Activated T-cell treated with anti-CD3 and anti-CD28 coated beads for 24 hours (primary cell): ENCODE measurements at regions not wholly inside any gene's neighbourhood (a gene's known extent, or its start where the extent isn't known, plus 50 kb on each side); places are given as distances from the start of the nearest gene placed in this dataset.

Experiments
- DNase-seq: peaks from one replicate; pipeline ENCODE4 v3.0.0-alpha.2; 2020; ENCODE audit warnings: low read depth

GRCh38 chr4:18388039-18388438 is 366.5 kb upstream of the LCORL start:
- DNase-seq = no peak

- DNase-seq = no peak
Measured at GRCh38 chr4:18381186-18381585, 359.6 kb upstream of the LCORL start.

DNA sequence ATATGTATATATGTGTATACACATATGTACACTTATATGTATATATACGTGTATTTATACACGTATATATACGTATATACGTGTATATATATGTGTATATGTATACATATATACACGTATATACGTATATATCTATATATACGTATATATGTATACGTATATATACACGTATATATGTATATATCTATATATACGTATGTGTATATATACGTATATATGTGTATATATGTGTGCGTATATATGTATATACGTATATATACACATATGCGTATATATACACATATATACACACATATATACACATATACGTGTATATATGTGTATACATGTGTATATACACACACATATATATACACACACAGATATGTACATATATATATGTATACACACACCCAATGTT is 348.0 kb upstream of the LCORL start:
- DNase-seq = no peak

DNA sequence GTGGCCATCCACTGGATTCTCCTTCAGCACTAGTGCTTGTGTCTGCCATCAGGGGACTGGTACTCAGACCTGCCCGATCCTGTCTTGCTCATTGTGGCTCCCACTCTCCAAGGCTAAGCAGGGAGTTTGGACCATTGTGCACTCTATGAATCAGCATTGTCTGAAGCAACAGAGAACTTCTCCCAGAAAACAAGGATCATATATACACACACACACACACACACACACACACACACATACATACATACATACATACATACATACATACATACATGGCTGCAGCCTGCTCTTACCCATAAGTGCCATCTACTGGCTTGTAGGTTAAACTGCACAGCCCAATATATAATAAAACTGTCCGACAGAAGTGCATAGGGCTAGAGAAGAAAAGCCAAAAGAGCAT is 345.3 kb upstream of the LCORL start:
- DNase-seq = no peak

DNA sequence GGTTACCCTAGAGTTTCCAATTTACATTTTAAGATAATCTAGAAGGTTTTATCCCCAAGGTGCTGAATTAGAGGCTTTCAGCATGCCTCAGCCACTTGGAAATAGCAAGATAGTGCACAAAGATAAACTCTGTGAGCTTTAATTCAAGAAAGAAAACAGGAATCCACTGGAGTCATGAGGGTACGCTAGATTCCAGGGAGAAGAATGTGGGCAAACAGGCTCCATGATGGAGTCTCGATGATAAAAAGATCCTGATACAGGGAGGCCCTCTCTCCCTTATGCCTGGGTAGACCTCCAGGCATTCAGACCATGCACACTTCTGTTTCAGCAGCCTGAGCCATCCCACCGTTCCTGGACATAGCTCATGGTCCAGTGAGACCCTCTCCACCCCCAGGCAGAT is 344.6 kb upstream of the LCORL start:
- DNase-seq = no peak

- no peak for DNase-seq
Measured at GRCh38 chr4:18343581-18343980, 322.0 kb upstream of the LCORL start.

DNA sequence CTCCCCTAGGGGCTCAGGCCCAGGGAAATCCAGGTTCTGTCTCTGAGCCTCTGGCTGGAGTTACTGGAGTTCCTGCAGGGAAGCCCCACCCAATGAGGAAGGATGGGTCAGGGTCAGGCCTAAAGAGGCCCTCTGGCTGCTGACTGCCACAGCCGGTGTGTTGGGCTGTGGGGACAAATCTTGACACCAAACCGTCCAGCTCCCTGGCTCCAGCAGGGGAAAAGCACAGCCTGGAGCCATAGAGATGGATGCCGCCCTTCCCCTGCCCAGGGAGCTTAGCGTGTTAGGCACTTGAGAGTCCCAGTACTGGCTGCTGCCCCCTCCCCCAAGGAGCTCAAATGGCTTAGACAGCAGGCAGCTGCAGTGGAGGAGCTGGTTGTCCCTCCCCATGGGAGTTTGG is 321.3 kb upstream of the LCORL start:
- no peak for DNase-seq

GRCh38 chr4:18321956-18322530 is 300.5 kb upstream of the LCORL start:
- no peak for DNase-seq

DNA sequence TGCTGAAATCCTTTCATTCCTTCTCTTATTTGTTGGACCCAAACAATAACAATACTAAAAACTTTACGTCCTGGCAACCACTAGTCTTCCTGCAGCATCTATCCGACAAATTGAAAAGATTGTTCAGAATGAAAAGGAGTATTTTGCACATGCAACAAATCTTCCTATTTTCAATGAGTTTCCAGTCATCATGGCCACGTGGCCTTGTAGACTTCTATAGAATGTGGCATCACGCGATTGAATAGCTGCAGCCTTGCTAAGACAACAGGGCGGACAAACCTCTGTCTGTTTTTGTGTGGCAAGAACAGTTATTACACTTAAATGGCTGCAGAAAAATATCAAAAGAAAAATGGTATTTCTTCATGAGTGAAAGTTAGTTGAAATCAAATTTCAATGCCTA is 297.9 kb upstream of the LCORL start:
- no peak for DNase-seq

- no peak for DNase-seq
Measured at GRCh38 chr4:18318682-18319388, 297.3 kb upstream of the LCORL start.

GRCh38 chr4:18314731-18315130 is 293.2 kb upstream of the LCORL start:
- no peak for DNase-seq

DNA sequence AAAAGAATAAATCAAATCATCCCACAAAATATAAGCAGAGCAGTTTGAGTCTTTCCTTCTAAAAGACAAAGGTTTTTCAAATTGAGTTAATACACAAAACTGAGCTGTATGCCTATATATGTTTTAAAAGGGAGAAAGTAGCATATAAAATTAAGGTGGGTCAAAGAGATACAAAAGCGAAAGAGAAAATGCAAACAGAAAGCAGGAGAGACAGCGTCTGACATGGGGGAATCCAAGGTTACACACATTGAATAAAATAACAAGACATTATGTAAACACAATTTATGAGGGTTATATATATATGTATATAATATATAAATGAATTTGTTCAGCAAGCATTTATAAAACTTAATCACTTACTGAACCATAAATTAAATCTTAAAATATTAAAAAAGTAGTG is 276.1 kb upstream of the LCORL start:
- no peak for DNase-seq

DNA sequence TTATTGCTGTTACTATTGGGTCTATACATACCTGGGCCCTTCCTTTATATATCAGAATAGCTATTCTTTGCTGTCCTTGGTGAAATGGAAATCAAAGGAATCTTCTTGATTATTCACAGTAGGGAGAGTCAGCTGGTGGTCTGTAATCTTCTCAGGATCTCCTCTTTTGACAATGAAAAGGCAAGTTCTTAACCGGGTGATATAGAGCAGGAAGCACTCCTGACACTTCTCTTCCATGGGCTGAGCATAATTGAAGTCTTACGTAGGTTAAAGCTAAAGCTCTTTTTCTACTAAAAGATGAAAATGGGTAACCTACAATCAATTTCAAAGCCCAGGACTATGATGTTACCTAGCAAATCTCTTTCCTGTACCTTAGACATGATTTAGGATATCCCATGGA is 274.9 kb upstream of the LCORL start:
- no peak for DNase-seq

- DNase-seq = no peak
Measured at GRCh38 chr4:18294846-18295245, 273.3 kb upstream of the LCORL start.

DNA sequence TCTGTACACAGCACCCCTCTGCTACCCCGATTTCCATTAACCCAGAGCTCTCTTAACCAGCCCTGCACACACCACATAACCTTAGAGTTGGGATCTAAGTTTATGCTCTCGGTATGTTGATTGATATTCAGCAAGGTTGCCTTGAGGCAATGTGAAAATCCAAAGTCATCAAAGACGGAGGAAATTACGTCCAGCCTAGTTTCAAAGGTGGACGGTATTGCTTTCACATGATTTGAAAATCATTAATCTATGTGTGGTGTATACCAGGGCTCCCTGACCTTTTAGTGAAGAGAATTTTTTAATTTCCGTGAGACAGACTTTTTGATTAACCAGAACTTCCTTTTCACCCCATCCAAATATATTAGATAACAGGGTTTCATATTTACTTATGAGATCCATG is 272.5 kb upstream of the LCORL start:
- no peak for DNase-seq

- DNase-seq = no peak
Measured at GRCh38 chr4:18292411-18292810, 270.9 kb upstream of the LCORL start.

GRCh38 chr4:18291981-18292380 is 270.4 kb upstream of the LCORL start:
- DNase-seq = no peak

- DNase-seq = no peak
Measured at GRCh38 chr4:18291256-18291655, 269.7 kb upstream of the LCORL start.

- no peak for DNase-seq
Measured at GRCh38 chr4:18285357-18285756, 263.8 kb upstream of the LCORL start.

DNA sequence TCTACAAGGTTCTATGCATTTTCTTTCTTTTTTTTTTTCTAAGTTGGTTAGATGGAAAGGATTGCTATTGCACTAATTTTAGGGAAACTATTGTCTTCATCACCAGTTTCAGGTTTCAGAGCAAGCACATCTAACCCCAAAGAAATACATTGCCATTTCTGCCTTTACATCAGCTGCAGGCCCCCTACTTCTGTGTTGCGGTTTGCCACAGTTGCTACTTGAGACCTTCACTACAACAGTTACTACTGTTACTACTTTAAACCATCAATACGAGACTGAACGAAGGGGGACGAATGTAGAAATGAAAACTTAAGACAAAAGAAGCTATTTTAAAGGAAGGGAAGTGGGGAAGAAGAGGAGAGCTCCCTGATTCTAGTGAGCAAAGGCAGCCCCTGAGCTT is 256.7 kb upstream of the LCORL start:
- DNase-seq = no peak

DNA sequence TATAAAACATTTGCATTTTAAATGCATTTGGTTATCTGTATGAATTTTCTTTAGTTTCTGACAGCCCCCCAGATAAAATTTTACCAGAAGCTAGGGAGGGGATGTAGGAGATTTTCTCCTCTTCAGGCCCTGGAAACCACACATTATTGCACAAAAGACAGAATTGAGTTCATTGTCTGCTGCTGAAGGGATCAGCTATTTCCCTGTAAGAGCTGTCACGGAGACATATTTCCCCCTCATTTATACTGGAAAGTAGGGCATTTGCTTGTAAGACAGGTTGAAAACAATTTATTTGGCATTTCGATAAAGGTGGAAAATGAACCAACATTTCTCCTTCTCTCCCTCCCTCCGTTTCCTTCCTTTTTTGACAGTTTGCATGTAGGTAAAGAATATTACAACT is 241.3 kb upstream of the LCORL start:
- DNase-seq = no peak

- no peak for DNase-seq
Measured at GRCh38 chr4:18252052-18252451, 230.5 kb upstream of the LCORL start.

GRCh38 chr4:18250564-18250963 is 229.0 kb upstream of the LCORL start:
- no peak for DNase-seq

DNA sequence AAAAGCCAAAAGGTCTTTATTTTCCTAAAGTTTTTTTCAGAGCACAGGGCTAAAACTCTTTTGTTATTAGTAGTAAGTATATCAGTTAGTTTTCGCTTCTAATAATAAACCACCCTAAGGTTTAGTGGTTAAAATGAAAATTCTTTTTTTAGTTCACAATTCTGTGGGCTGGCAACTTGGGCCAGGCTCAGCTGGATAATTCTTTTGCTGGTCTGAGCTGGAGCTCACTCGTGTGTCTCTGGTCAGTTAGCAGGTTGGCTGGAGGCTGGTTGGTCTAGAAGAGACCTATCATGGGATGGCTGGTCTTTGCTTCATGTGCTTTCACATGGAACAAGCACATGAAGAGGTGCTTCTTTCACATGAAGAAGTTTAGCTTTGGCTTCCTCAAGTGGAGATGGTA is 227.1 kb upstream of the LCORL start:
- no peak for DNase-seq
